Esophagus muscularis mucosa (tissue), 4 donors: ENCODE measurements at regions not wholly inside any gene's neighbourhood (a gene's known extent, or its start where the extent isn't known, plus 50 kb on each side); places are given as distances from the start of the nearest gene placed in this dataset.

ENCODE experiments used
- DNase-seq: peaks from one replicate; pipeline ENCODE4 v3.0.0-alpha.2; 2017; ENCODE audit errors: extremely low spot score
- H3K27ac ChIP-seq, 4 donors: fragments of 200-600 bp; sonication (generic); replicated peaks in 1 of 4; 1 replicate in 3 of 4; 2 replicates in 1 of 4; pipeline ENCODE4 v1.5.1; 2016 to 2019; ENCODE audit warnings: mild to moderate bottlenecking in 1 of 4
- H3K27me3 ChIP-seq, 4 donors: fragments of 200-600 bp; sonication (generic); one replicate each; pipeline versions ENCODE4 v1.5.1 to v1.6.0; 2016 to 2019
- H3K36me3 ChIP-seq, 4 donors: fragments of 200-600 bp; sonication (generic); one replicate each; pipeline ENCODE4 v1.5.1; 2016 to 2019
- H3K4me1 ChIP-seq, 4 donors: fragments of 200-600 bp; sonication (generic); one replicate each; pipeline ENCODE4 v1.5.1; 2016 to 2019
- H3K4me3 ChIP-seq, 4 donors: fragments of 200-600 bp; sonication (generic); 1 replicate in 2 of 4; 2 replicates in 2 of 4; pipeline ENCODE4 v1.5.1; 2016 to 2019; ENCODE audit warnings: mild to moderate bottlenecking in 4 of 4, moderate library complexity in 1 of 4
- H3K9me3 ChIP-seq, 4 donors: fragments of 200-600 bp; sonication (generic); 1 replicate in 3 of 4; 2 replicates in 1 of 4; pipeline ENCODE4 v1.5.1; 2016 to 2019
- EP300 ChIP-seq: sonication (generic); formaldehyde crosslinking; IDR thresholded peaks from one replicate; pipeline ENCODE4 v1.6.1; 2017; ENCODE audit warnings: antibody characterized with exemption
- POLR2A ChIP-seq: fragments of 450-650 bp; IDR thresholded peaks from one replicate; pipeline ENCODE4 v1.6.1; 2017; ENCODE audit warnings: antibody characterized with exemption, moderate library complexity, mild to moderate bottlenecking, low read depth
- POLR2AphosphoS5 ChIP-seq, 2 donors: sonication (generic); formaldehyde crosslinking; IDR thresholded peaks; one replicate each; pipeline ENCODE4 v1.6.1; 2017; ENCODE audit warnings: antibody characterized with exemption in 2 of 2
- WGBS: methylation state at CpG from one replicate; pipeline ENCODE4 v1.1.5; 2018; 5-methylcytosine and 5-hydroxymethylcytosine counted together
- intact Hi-C: fragments of 100-400 bp; cut with DNase I; formaldehyde crosslinking; loops from one replicate; pipeline ENCODE4 v1.15.1; 2023
- TF ChIP-seq, protein P1 (sequence below), 3 experiments: fragments of 200-600 bp in 2 of 3; fragments of 450-650 bp in 1 of 3; sonication (generic) in 2 of 3; IDR thresholded peaks; one replicate each; pipeline ENCODE4 v1.5.1; 2017 to 2019; ENCODE audit warnings: antibody characterized with exemption in 3 of 3, mild to moderate bottlenecking in 2 of 3, moderate library complexity in 1 of 3

DNA sequence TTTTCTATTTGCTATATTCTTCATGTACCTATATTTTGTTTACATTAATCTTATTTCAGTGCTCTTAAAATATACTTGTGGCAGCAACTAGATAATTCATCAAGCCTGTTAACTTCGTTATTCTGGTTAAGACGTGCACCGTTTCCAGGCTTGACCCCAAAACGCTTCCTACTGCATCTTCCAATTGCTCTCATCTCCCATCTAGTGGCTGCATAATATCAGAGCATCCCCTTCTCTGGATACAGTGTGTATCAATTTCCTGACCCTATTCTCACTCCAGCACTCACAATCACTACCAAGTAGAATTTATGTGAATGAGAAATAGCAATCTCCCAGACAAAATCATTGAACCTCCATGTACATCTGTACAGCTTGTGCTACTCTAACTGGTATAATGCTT, 1280.3 kb upstream of the B3GALT2 start:
- H3K27me3 ChIP-seq: no peaks in the 10 kb centered on the region
- TF ChIP-seq EP300: no peak
- TF ChIP-seq, protein P1, sequence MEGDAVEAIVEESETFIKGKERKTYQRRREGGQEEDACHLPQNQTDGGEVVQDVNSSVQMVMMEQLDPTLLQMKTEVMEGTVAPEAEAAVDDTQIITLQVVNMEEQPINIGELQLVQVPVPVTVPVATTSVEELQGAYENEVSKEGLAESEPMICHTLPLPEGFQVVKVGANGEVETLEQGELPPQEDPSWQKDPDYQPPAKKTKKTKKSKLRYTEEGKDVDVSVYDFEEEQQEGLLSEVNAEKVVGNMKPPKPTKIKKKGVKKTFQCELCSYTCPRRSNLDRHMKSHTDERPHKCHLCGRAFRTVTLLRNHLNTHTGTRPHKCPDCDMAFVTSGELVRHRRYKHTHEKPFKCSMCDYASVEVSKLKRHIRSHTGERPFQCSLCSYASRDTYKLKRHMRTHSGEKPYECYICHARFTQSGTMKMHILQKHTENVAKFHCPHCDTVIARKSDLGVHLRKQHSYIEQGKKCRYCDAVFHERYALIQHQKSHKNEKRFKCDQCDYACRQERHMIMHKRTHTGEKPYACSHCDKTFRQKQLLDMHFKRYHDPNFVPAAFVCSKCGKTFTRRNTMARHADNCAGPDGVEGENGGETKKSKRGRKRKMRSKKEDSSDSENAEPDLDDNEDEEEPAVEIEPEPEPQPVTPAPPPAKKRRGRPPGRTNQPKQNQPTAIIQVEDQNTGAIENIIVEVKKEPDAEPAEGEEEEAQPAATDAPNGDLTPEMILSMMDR (IDR thresholded peaks at IDR 0.05): no peak
- TF ChIP-seq POLR2A: no peak
- TF ChIP-seq POLR2AphosphoS5 (IDR thresholded peaks at IDR 0.05): no peak
- H3K9me3 ChIP-seq: no peaks in the 10 kb centered on the region
- no peaks in the 10 kb centered on the region for H3K36me3 ChIP-seq
- H3K27ac ChIP-seq: no peak overlapping the region
- intact Hi-C loops: no loop called here
- no peaks in the 10 kb centered on the region for H3K4me1 ChIP-seq
- no peak for DNase-seq
- WGBS: 60% methylated on average over 4 of the region's 4 CpGs
- no peak overlapping the region for H3K4me3 ChIP-seq

DNA sequence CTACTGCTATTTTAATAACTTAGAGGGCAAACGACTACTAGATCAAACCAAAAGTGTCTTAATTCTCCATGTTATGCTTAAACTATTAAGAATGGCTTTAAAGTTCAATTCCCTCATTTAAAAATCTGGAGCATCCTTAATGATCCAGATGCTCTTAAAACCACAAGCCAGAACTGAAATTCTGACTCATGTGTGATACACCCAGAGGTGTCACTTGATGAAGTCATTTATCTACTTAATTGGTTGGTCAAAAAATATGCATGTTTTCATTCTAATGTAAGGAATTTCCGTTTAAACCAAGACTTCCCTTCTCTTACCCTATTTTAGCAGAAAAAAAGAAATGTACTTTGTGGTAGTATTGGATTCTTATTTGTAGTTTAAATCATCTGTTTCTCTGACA, 1261.2 kb upstream of the B3GALT2 start:
- intact Hi-C loops: no loop called here
- no peak for DNase-seq
- TF ChIP-seq, protein P1 (IDR thresholded peaks at IDR 0.05): no peak
- TF ChIP-seq EP300 (no peak), POLR2AphosphoS5 (IDR thresholded peaks at IDR 0.05) (no peak), POLR2A (no peak)
- no peaks in the 10 kb centered on the region for H3K4me1 ChIP-seq
- no peak overlapping the region for H3K4me3 ChIP-seq
- no peaks in the 10 kb centered on the region for H3K27me3 ChIP-seq
- H3K36me3 ChIP-seq: no peaks in the 10 kb centered on the region
- H3K9me3 ChIP-seq: no peaks in the 10 kb centered on the region
- 70% methylated on average over 2 of the region's 2 CpGs for WGBS
- no peak overlapping the region for H3K27ac ChIP-seq

DNA sequence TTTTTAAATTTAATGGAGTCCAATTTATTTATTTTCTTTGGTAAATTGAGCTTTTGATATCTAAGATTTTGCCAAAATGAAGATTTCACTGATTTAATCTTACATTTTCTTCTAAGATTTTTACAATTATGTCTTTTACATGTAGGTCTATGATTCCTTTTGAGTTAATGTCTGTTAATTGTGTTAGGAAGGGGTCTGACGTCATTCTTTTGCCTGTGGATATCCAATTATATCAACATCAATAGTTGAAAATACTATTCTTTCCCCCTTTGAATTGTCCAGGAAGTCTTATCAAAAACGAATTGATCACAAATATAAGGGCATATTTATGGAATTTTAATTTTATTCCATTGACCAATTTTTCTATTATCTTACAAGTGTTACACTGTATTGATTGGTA, 1258.8 kb upstream of the B3GALT2 start:
- DNase-seq: no peak
- no peak for TF ChIP-seq POLR2AphosphoS5 (IDR thresholded peaks at IDR 0.05)
- TF ChIP-seq, protein P1 (IDR thresholded peaks at IDR 0.05): no peak
- no peak for TF ChIP-seq EP300
- TF ChIP-seq POLR2A: no peak
- intact Hi-C loops: no loop called here
- Histone ChIP-seq H3K9me3 (no peaks in the 10 kb centered on the region), H3K27me3 (no peaks in the 10 kb centered on the region), H3K4me3 (no peak overlapping the region), H3K27ac (no peak overlapping the region), H3K4me1 (no peaks in the 10 kb centered on the region), H3K36me3 (no peaks in the 10 kb centered on the region)
- WGBS: 76% methylated on average over 2 of the region's 2 CpGs

DNA sequence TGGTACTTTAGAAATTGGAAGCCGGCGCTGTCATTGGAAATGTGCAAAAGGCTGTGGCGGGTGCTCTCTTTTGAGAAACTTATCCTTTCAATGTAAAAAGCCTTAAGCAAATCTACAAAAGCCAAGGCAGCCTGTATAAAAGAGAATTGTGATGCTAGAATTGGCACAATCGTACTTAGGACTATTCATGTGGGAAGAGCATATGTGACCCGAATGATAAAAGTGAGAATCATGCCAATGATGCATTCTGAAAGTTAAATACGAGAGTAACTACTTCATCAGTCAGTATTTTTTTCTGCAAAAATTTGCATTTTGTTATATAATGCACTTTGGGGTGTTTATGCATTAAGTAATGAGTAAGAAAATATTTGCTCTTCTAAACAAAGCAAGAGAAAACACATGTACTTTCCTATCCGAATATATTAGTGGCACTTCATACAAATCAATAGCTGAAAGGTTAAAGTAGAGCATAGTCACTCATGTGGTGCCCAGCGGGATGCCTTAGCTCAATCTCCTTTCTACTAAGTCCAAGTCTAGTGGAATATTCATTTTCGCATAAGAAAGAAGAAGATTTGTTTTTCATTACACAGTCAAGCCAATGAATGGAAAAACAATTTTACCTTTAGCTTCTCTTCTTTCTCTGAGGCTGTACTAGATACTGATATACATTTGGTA, 1256.6 kb upstream of the B3GALT2 start:
- TF ChIP-seq, protein P1 (IDR thresholded peaks at IDR 0.05): no peak
- TF ChIP-seq POLR2AphosphoS5 (IDR thresholded peaks at IDR 0.05) (no peak), POLR2A (no peak), EP300 (no peak)
- DNase-seq: no peak
- intact Hi-C loops: no loop called here
- H3K36me3 ChIP-seq: no peaks in the 10 kb centered on the region
- H3K27me3 ChIP-seq: no peaks in the 10 kb centered on the region
- no peak overlapping the region for H3K4me3 ChIP-seq
- H3K9me3 ChIP-seq: no peaks in the 10 kb centered on the region
- WGBS: 92% methylated on average over 9 of the region's 9 CpGs
- H3K27ac ChIP-seq: no peak overlapping the region
- no peaks in the 10 kb centered on the region for H3K4me1 ChIP-seq

DNA sequence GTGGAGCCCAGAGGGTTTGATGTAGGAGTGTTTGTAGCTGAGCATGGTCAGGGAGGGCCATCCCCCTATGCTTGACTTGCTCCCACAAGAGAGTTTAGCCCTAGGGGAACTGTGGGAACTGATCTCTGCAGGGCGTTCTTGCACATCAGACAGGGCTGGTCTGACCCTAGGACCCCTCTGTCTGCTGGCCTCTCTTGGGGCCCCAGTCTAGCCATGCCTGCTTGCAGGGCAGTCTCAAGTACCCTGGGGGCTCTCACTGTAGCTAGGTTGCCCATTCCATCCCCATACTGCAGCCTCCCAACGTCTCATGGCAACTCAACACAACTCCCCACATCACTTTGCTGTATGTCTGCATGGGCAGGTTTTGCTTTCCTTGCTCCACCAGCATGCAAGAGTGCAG, 1250.7 kb upstream of the B3GALT2 start:
- 88% methylated on average over 2 of the region's 2 CpGs for WGBS
- Histone ChIP-seq H3K9me3 (no peaks in the 10 kb centered on the region), H3K27ac (no peak overlapping the region), H3K4me3 (no peak overlapping the region), H3K4me1 (no peaks in the 10 kb centered on the region), H3K36me3 (no peaks in the 10 kb centered on the region), H3K27me3 (peaks cover 0 to 7% (median 0%) of the 10 kb centered on the region in 4 donors)
- intact Hi-C loops: no loop called here
- DNase-seq: no peak
- no peak for TF ChIP-seq EP300
- no peak for TF ChIP-seq POLR2AphosphoS5 (IDR thresholded peaks at IDR 0.05)
- TF ChIP-seq, protein P1 (IDR thresholded peaks at IDR 0.05): no peak
- TF ChIP-seq POLR2A: no peak
